ENCODE measurements at regions not wholly inside any gene's neighbourhood (a gene's known extent, or its start where the extent isn't known, plus 50 kb on each side); places are given as distances from the start of the nearest gene placed in this dataset.

DNA sequence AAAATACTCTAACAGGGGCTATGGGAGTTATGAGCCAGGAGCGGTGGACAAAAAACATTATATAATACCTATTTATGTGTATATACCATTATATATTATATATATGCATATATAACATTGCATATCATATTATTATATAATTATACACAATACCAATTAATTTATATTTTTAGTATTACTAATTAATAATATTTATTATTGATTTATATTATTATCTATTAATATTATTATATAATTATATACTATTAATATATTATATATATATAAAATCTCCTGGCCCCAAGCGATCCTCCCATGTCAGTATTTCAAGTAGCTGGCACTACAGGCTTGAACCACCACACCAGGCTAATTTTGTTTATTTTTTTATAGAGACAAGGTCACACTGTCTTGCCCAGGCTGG, 73.8 kb upstream of the JADE1 start:
- Histone ChIP-seq H3K27ac (ENCODE audit: control insufficient read depth, insufficient read depth, low read length) (no peak overlapping the region), H3K9me1 (ENCODE audit: control insufficient read depth, extremely low read depth, insufficient read depth, low read length) (no peaks in the 10 kb centered on the region), H3K4me1 (ENCODE audit: control insufficient read depth, extremely low read depth, insufficient read depth, low read length) (no peaks in the 10 kb centered on the region), H3K4me2 (ENCODE audit: control insufficient read depth, extremely low read depth, insufficient read depth, low read depth, low read length) (no peak overlapping the region), H3K9me3 (ENCODE audit: control insufficient read depth, low read depth, low read length) (no peaks in the 10 kb centered on the region), H3K27me3 (ENCODE audit: control insufficient read depth, extremely low read depth, insufficient read depth, low read length) (no peaks in the 10 kb centered on the region), H4K20me1 (ENCODE audit: control insufficient read depth, extremely low read depth, insufficient read depth, low read length) (no peaks in the 10 kb centered on the region), H3K9ac (ENCODE audit: control insufficient read depth, extremely low read depth, insufficient read depth, low read length) (no peak overlapping the region), H3K36me3 (ENCODE audit: control insufficient read depth in 2 of 2, extremely low read depth in 1 of 2, insufficient read depth in 2 of 2, low read length in 2 of 2) (no peaks in the 10 kb centered on the region), H3K79me2 (ENCODE audit: control insufficient read depth, insufficient read depth, low read length) (no peaks in the 10 kb centered on the region), H2AFZ (ENCODE audit: control insufficient read depth, low read length) (no peak overlapping the region), H3K4me3 (ENCODE audit: control insufficient read depth in 2 of 3, extremely low read depth in 1 of 3, insufficient read depth in 2 of 3, low read depth in 1 of 3, low read length in 3 of 3) (no peak overlapping the region)
- no peak for TF ChIP-seq EZH2 (IDR thresholded peaks at IDR 0.05; ENCODE audit: low read length)
- TF ChIP-seq, protein P1, sequence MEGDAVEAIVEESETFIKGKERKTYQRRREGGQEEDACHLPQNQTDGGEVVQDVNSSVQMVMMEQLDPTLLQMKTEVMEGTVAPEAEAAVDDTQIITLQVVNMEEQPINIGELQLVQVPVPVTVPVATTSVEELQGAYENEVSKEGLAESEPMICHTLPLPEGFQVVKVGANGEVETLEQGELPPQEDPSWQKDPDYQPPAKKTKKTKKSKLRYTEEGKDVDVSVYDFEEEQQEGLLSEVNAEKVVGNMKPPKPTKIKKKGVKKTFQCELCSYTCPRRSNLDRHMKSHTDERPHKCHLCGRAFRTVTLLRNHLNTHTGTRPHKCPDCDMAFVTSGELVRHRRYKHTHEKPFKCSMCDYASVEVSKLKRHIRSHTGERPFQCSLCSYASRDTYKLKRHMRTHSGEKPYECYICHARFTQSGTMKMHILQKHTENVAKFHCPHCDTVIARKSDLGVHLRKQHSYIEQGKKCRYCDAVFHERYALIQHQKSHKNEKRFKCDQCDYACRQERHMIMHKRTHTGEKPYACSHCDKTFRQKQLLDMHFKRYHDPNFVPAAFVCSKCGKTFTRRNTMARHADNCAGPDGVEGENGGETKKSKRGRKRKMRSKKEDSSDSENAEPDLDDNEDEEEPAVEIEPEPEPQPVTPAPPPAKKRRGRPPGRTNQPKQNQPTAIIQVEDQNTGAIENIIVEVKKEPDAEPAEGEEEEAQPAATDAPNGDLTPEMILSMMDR (optimal IDR thresholded peaks at IDR 0.05 in 1 of 3, IDR thresholded peaks at IDR 0.05 in 1 of 3, conservative IDR thresholded peaks at IDR 0.05 in 1 of 3; ENCODE audit: extremely low read depth in 1 of 3, insufficient read depth in 2 of 3, low read length in 3 of 3) = no peak
- no peak for FAIRE-seq
- dilution Hi-C loops (cut with MboI; ENCODE audit: extremely low pct_ligation_motif_present, low sequenced_read_pairs) = no loop called here
- no peak for DNase-seq (ENCODE audit: low read depth, low spot score)

DNA sequence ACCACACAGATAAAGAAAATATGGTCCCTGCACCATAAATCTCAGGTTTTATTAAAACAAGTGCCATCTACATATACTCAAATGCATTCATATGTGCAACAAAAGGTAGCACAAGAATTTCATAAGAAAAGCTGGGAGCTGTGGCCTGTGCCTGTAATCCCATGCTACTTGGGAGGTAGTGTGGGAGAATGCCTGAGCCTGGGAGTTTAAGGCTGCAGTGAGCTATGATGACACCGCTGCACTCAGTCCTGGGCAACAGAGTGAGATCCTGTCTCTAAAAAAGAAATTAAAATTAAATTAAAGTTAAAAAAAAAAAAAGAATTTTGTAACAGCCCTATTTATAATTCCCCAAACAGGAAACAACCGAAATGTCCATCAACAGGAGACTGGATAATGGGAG, 81.3 kb upstream of the JADE1 start:
- Histone ChIP-seq H3K9me1 (ENCODE audit: control insufficient read depth, extremely low read depth, insufficient read depth, low read length) (no peaks in the 10 kb centered on the region), H3K9me3 (ENCODE audit: control insufficient read depth, low read depth, low read length) (no peaks in the 10 kb centered on the region), H4K20me1 (ENCODE audit: control insufficient read depth, extremely low read depth, insufficient read depth, low read length) (no peaks in the 10 kb centered on the region), H3K27me3 (ENCODE audit: control insufficient read depth, extremely low read depth, insufficient read depth, low read length) (no peaks in the 10 kb centered on the region), H3K36me3 (ENCODE audit: control insufficient read depth in 2 of 2, extremely low read depth in 1 of 2, insufficient read depth in 2 of 2, low read length in 2 of 2) (no peaks in the 10 kb centered on the region), H3K27ac (ENCODE audit: control insufficient read depth, insufficient read depth, low read length) (no peak overlapping the region), H3K79me2 (ENCODE audit: control insufficient read depth, insufficient read depth, low read length) (no peaks in the 10 kb centered on the region), H3K4me1 (ENCODE audit: control insufficient read depth, extremely low read depth, insufficient read depth, low read length) (no peaks in the 10 kb centered on the region), H3K4me2 (ENCODE audit: control insufficient read depth, extremely low read depth, insufficient read depth, low read depth, low read length) (no peak overlapping the region), H2AFZ (ENCODE audit: control insufficient read depth, low read length) (no peak overlapping the region), H3K4me3 (ENCODE audit: control insufficient read depth in 2 of 3, extremely low read depth in 1 of 3, insufficient read depth in 2 of 3, low read depth in 1 of 3, low read length in 3 of 3) (no peak overlapping the region), H3K9ac (ENCODE audit: control insufficient read depth, extremely low read depth, insufficient read depth, low read length) (no peak overlapping the region)
- no peak for DNase-seq (ENCODE audit: low read depth, low spot score)
- TF ChIP-seq EZH2 (IDR thresholded peaks at IDR 0.05; ENCODE audit: low read length) = no peak
- TF ChIP-seq, protein P1 (optimal IDR thresholded peaks at IDR 0.05 in 1 of 3, IDR thresholded peaks at IDR 0.05 in 1 of 3, conservative IDR thresholded peaks at IDR 0.05 in 1 of 3; ENCODE audit: extremely low read depth in 1 of 3, insufficient read depth in 2 of 3, low read length in 3 of 3) = no peak
- dilution Hi-C loops (cut with MboI; ENCODE audit: extremely low pct_ligation_motif_present, low sequenced_read_pairs) = no loop called here
- no peak for FAIRE-seq

Measured in keratinocyte (primary cell).